Panc1 (cell line): ENCODE measurements at regions not wholly inside any gene's neighbourhood (a gene's known extent, or its start where the extent isn't known, plus 50 kb on each side); places are given as distances from the start of the nearest gene placed in this dataset.
"Not testable (repeated sequence)": the region's sequence is repeated elsewhere in the genome, so short reads cannot be mapped to it uniquely, and the experiment has no call there.

ENCODE experiments used
- ATAC-seq: fragments of 200-7000 bp; cut with Tn5 transposase; 2 replicates; pipeline ENCODE4 v1.9.1; 2020; ENCODE audit warnings: mild to moderate bottlenecking, moderate library complexity
- BruUV-seq: library from RNA; stranded (reverse); fragments of 400-500 nt; replicated peaks from 2 replicates; lab custom pipeline; 2021; lab: Mats Ljungman, UMichigan
- CTCF ChIA-PET: fragments of 300-600 bp; sonication (Branson Sonifier 250); formaldehyde crosslinking; loops from one replicate; lab custom pipeline; 2022; ENCODE audit warnings: antibody characterized with exemption; lab: Charles Lee
- POLR2A ChIA-PET: fragments of 300-600 bp; sonication (Branson Sonifier 250); formaldehyde crosslinking; loops from one replicate; lab custom pipeline; 2022; ENCODE audit warnings: antibody characterized with exemption; lab: Charles Lee
- DNase-seq: peaks from one replicate; pipeline ENCODE4 v3.0.0-alpha.2; 2010; ENCODE audit warnings: low read depth, low spot score
- H3K27ac ChIP-seq: 2 replicates; pipeline ENCODE4 v1.5.1; 2011; ENCODE audit warnings: mild to moderate bottlenecking, low read length, inconsistent platforms
- H3K27me3 ChIP-seq: fragments of 200-500 bp; sonication (Bioruptor generic); 2 replicates; pipeline ENCODE4 v1.6.0; 2014; ENCODE audit warnings: low read length, inconsistent platforms; ENCODE audit not compliant: control insufficient read depth, insufficient read depth
- H3K36me3 ChIP-seq: fragments of 200-500 bp; sonication (Bioruptor generic); 2 replicates; pipeline ENCODE4 v1.5.1; 2014; ENCODE audit warnings: inconsistent platforms, mild to moderate bottlenecking, low read length, moderate library complexity; ENCODE audit not compliant: control insufficient read depth, insufficient read depth
- H3K4me1 ChIP-seq: 2 replicates; pipeline ENCODE4 v1.5.1; 2011; ENCODE audit warnings: inconsistent platforms, mild to moderate bottlenecking, low read length, moderate library complexity; ENCODE audit not compliant: control insufficient read depth, insufficient read depth
- H3K4me3 ChIP-seq, 2 experiments: 2 replicates each; pipeline ENCODE4 v1.5.1; 2011 to 2012; ENCODE audit warnings: low read depth in 2 of 2, low read length in 2 of 2, mild to moderate bottlenecking in 2 of 2, inconsistent platforms in 1 of 2, moderate library complexity in 1 of 2
- H3K9me3 ChIP-seq: fragments of 200-500 bp; sonication (Bioruptor generic); 2 replicates; pipeline ENCODE4 v1.5.1; 2014; ENCODE audit warnings: low read depth, mild to moderate bottlenecking, inconsistent platforms, low read length, moderate library complexity; ENCODE audit not compliant: control insufficient read depth, insufficient read depth
- CTCF ChIP-seq: fragments of 450-650 bp; IDR thresholded peaks from 2 replicates; pipeline ENCODE4 v1.5.1; 2017; ENCODE audit warnings: mild to moderate bottlenecking
- POLR2AphosphoS5 ChIP-seq: IDR thresholded peaks from 2 replicates; pipeline ENCODE4 v1.6.1; 2012; ENCODE audit warnings: mild to moderate bottlenecking, low read depth, low read length, moderate library complexity
- REST ChIP-seq, 2 experiments: IDR thresholded peaks; 2 replicates each; pipeline ENCODE4 v1.6.1; 2011 to 2012; ENCODE audit warnings: low read depth in 2 of 2, control low read depth in 1 of 2, low read length in 1 of 2, mild to moderate bottlenecking in 1 of 2, moderate library complexity in 1 of 2; ENCODE audit not compliant: insufficient read depth in 1 of 2
- SIN3A ChIP-seq: IDR thresholded peaks from 2 replicates; pipeline ENCODE4 v1.6.1; 2012; ENCODE audit warnings: low read depth, mild to moderate bottlenecking, low read length, moderate library complexity, borderline replicate concordance; ENCODE audit not compliant: insufficient read depth
- TCF7L2 ChIP-seq: IDR thresholded peaks from 2 replicates; pipeline ENCODE4 v1.6.1; 2011; ENCODE audit warnings: mild to moderate bottlenecking, low read depth, low read length, inconsistent platforms
- in situ Hi-C: cut with HindIII; loops from 2 replicates; pipeline ENCODE4 v1.10.0; 2016; ENCODE audit warnings: low sequenced_read_pairs, low pct_unique_long_range_greater_than_20kb
- intact Hi-C: fragments of 100-400 bp; cut with micrococcal nuclease; formaldehyde crosslinking; loops from one replicate; pipeline ENCODE4 v1.10.0; 2022; ENCODE audit not compliant: unreplicated experiment

GRCh38 chr7:138248609-138249008 lies 172.3 kb downstream of the AKR1D1 start:
- in situ Hi-C loops, result no loop called here
- Histone ChIP-seq H3K36me3 (no peaks in the 10 kb centered on the region), H3K9me3 (no peaks in the 10 kb centered on the region), H3K27ac (no peak overlapping the region), H3K4me3 (no peak overlapping the region), H3K4me1 (no peaks in the 10 kb centered on the region), H3K27me3 (no peaks in the 10 kb centered on the region)
- TF ChIP-seq SIN3A (no peak), POLR2AphosphoS5 (no peak)
- BruUV-seq, result no TSS peak
- intact Hi-C loops, result no loop called here
- ChIA-PET CTCF (no interaction called here), POLR2A (no interaction called here)
- DNase-seq, result no peak
- no peak for ATAC-seq

- H3K4me1 ChIP-seq, result no peaks in the 10 kb centered on the region
- CTCF ChIA-PET, result no interaction called here
- H3K36me3 ChIP-seq, result no peaks in the 10 kb centered on the region
- intact Hi-C loops, result no loop called here
- TF ChIP-seq SIN3A (no peak), POLR2AphosphoS5 (no peak), CTCF (no peak), TCF7L2 (no peak), REST (IDR thresholded peaks at IDR 0.05; ENCODE audit: insufficient read depth in 1 of 2, low read depth in 2 of 2, low read length in 1 of 2) (no peak)
- H3K27ac ChIP-seq, result no peak overlapping the region
- no peak for DNase-seq
- POLR2A ChIA-PET, result no interaction called here
- no peak overlapping the region for H3K4me3 ChIP-seq
- H3K27me3 ChIP-seq, result no peaks in the 10 kb centered on the region
- in situ Hi-C loops, result no loop called here
- no peak for ATAC-seq
- no peaks in the 10 kb centered on the region for H3K9me3 ChIP-seq
- no TSS peak for BruUV-seq
Observed at GRCh38 chr7:138249975-138250374, 173.7 kb downstream of the AKR1D1 start.

GRCh38 chr7:138252666-138253065 lies 176.4 kb downstream of the AKR1D1 start:
- POLR2A ChIA-PET, H3K27ac ChIP-seq, intact Hi-C loops, H3K4me1 ChIP-seq, ATAC-seq, H3K27me3 ChIP-seq, H3K36me3 ChIP-seq, H3K9me3 ChIP-seq, DNase-seq, BruUV-seq, H3K4me3 ChIP-seq, in situ Hi-C loops, CTCF ChIA-PET: not testable (repeated sequence)
